Superior temporal gyrus (tissue), 1 donor: ENCODE measurements at regions not wholly inside any gene's neighbourhood (a gene's known extent, or its start where the extent isn't known, plus 50 kb on each side); places are given as distances from the start of the nearest gene placed in this dataset.

Source experiments
- DNase-seq: peaks from one replicate; pipeline ENCODE4 v3.0.0-alpha.2; 2016; ENCODE audit errors: extremely low spot score

GRCh38 chr18:38450876-38451275 is 885.3 kb upstream of the CELF4 start:
- DNase-seq, result no peak

DNA sequence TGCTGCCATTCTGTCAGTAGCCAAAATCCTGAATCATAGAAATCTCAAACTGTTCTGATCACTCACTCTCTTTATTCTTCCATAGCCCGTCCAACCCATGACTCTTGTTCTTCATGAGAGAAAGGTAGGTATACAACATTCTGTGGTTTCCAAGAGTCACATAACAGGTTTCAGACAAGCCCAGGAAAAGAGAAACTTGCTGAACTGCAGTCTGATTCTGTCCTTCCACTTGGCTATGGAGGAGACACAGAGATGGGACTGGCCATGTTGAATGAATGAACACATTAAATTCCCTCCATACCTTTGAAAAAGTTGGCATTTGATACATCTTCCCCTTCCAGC is 880.2 kb upstream of the CELF4 start:
- no peak for DNase-seq

DNA sequence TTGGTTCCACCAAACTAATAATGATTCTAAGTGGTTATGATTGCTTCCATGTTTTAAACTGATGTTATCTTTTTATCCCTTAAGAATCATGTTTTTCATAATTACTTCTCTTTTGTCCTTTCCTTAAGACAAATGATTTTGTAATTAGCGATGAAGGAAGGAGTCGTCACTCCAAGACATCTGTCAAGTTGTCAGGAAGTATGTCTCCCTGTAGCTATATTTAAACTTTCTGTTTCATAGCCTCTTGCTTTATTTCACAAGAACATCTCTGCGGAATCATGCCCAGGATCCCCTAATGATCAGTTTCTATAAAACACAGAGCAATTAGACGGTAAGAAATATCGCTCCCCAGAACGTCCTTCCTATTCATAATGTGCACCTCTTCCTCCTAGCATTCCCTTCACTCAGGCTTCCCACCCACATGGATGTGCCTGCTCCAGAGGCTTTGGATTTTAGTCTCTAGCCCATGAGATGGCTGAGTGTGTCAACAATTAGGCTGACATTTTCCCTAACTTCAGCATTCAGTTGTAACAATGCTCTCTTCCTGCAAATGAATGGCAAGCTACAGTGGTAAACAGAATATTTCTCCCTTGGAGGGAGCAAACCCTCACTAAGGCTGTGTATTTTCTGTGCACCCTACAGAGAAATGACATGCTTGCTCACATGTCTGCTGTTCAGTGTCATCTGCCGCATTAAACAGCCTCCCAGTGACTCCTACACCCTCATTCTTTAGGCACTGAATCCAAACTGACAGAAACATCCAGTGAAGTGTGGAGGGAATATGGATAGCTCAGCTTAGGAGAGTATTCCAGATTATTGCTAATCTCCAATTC is 879.6 kb upstream of the CELF4 start:
- no peak for DNase-seq

DNA sequence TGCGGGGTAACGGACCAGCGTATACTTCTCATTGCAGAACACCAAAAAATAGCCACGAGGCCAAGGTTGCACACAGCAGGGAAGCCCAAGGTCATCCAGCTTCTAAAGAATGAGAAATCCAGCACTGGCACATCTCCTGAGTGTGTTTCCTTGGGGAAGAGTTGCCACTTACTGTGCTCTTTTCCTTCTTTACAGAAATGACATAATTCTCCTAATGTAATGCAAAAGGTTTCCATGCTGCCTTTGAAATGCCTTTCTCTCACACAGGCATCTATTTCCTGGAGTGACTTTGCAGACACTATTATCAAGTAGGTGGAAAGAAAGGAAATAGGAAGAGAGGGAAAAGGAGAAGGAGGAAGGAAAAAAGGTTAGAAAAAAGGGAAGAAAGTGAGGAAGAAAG is 862.1 kb upstream of the CELF4 start:
- DNase-seq, result no peak

- DNase-seq, result peak; percentile 35
Observed at GRCh38 chr18:38427234-38427633, 861.6 kb upstream of the CELF4 start.

GRCh38 chr18:38421872-38422615 is 856.4 kb upstream of the CELF4 start:
- DNase-seq, result no peak

GRCh38 chr18:38421021-38421420 is 855.4 kb upstream of the CELF4 start:
- DNase-seq, result no peak

DNA sequence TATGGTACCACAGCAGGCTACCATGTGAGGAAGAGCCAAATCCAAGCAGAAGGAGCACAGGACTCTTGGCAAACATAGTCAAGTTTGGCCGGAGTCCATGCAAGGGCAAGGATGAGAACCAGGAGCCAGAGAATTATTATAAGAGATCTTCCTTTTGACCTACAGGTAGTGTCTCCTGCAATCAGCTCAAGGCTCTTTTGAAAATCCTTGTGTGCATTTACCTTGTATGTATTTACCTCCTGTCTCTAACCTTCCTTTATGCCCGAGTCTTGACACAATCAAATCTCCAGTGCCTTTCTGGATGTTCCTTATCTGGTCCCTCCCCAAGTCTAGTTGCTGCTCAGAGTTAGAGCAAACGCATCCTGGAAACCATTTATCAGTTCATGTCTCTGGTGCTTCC is 855.0 kb upstream of the CELF4 start:
- no peak for DNase-seq

DNA sequence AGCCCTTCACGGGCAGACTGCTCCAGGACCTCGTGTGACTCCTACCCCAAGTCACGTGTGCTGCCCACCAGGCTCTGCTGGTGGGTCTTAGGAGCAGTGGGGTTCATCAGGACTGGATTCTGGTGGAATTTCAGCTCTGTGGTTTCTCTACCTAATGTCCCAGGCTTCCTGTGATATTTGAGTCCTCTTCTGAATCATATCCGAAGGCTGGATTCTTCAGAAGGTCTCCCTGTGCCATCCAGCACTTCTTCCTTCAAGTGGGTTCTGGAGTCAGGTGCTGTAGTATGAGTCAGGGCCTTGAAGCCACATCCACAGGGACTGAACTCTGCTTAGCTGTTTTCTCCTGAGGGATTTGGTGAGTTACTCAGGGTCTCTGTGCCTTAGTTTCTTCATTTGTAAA is 850.2 kb upstream of the CELF4 start:
- no peak for DNase-seq

GRCh38 chr18:38413193-38413592 is 847.6 kb upstream of the CELF4 start:
- no peak for DNase-seq

DNA sequence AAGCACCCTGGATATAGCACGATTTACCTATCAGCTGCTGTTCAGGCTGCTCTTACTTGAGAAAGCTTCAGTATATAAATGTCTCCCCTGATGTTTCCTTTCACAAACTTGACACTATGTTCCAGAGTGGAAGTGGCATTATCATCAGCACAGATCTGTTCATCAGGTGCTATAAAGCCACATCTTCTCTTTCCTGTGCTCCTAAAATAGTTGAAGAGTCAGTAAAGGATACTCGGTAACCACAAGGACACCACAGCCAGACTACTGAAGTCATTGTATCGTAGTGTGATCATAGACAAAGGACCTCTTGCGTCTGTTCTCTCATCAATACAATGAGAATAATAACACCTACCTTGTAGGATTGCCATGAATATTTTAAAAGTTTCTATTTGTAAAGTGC is 841.0 kb upstream of the CELF4 start:
- no peak for DNase-seq

DNA sequence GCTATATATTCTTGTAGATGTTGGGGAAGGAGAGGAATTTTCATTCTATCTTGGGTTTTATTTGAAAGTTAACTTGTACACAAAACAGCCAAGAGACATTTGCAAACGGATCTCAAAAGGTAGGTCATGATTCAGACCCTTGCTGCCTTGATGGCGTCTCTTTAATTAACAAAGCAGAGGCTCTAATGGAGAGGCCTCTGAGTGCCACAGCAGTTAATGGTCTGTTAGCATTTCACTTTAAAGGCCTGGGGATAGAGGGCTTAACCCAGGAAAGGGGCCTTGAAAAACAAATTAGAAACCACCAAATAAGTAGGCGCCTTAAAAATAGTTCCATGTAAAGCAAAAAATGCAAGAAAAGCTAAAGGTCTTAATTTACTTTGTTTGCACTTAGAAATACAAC is 836.9 kb upstream of the CELF4 start:
- DNase-seq, result no peak

DNA sequence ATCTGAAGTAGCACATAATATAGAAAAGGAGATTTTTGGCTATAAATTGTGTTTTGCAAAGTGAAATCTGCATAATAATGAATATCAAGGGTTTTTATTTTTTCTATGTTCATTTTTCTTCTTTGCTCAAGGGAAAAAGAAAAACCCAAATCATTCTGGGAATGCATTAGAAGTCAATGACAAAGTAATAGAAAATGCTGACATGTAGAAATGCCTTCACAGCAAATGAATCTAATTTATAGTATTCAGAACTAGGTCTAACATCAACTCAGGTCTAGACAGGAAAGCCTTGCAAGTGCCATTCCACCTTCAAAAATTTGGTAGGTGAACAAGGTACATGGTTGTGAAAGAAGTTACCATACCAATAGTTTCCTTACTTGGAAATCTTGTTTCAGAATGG is 831.5 kb upstream of the CELF4 start:
- DNase-seq, result no peak

- no peak for DNase-seq
Observed at GRCh38 chr18:38386146-38386545, 820.5 kb upstream of the CELF4 start.

GRCh38 chr18:38369772-38370690 is 804.4 kb upstream of the CELF4 start:
- DNase-seq, result no peak

DNA sequence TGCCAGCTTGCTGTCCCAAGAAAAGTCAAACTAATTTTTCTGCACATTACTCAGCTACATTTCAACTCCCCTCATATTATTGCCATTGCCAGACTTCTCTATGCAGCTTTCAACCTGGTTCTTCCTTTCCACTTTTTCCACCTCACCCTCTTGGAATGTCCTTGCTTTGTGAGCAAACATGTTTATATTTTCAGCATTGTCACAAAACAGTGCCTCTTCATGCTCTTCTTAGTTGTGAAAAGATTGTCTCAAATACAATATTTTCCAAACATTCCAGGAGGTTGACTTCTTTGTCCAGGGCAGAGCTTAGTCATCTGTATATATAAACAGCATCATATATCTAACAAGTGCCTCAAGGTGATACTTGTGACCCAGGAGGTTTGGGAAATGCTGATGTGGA is 803.3 kb upstream of the CELF4 start:
- no peak for DNase-seq

- no peak for DNase-seq
Observed at GRCh38 chr18:38368246-38368645, 802.6 kb upstream of the CELF4 start.

DNA sequence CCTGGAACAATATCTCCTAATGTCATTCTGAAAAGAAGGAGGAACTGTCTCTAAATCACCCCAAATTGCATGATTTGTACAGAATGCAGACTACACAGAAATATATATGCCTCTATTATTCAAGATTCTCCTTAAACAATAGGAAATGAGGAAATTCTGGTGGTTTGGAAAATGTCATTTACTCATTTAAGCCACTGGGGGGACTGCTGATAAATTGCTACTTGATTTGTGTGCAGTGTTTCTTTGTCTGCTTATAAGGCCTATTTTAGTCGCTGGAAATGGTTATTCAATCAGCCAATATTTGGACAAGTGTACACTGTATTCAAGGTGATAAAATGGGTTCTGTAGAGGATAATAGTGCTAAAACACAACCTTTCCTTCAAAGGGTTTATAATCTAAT is 801.9 kb upstream of the CELF4 start:
- peak; percentile 33 for DNase-seq

GRCh38 chr18:38362286-38362792 is 796.7 kb upstream of the CELF4 start:
- DNase-seq, result no peak

DNA sequence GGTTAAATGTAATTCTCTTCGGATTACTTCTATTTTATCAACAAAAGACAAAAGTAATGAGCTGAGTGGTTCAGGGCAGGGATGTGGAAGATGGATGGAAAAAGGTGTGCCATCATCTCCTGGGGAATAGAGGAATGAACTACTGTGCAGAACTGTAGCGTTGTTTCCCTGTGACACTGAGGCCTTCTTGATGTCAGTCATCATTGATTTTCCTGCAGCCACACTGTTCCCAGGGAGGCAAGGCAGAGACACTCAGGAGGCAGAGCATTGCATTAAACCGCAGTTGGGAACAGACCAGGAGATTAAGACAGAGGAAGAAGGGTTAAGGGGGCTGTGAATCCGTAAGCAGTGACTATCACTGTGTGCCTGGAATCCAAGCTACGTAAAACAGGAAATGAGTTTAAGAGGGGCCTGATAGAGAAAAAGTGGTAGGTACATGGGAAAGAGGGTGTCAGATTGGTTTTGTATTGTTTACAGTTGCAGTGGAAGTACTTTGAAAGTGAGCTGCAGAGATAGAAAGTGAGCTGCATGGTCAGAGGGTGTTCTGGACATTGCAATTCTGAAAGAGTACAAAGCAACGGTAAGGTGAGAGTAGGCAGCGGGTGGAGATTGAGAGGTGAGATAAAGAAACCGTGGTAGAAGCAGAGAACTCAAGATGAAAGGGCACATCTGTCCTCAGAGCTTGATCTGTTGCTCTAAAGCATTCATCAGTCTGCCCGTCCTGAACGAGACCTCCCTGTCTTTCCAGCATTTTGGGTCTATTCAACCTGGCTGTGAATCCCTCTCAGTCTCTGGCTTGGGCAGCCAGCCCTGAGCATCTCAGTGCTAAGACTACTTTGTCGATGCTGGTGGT is 793.4 kb upstream of the CELF4 start:
- DNase-seq, result no peak

- DNase-seq, result no peak
Observed at GRCh38 chr18:38353149-38353548, 787.6 kb upstream of the CELF4 start.
